HepG2 (cell line): ENCODE measurements at regions not wholly inside any gene's neighbourhood (a gene's known extent, or its start where the extent isn't known, plus 50 kb on each side); places are given as distances from the start of the nearest gene placed in this dataset.

Experiments used
- BHLHE40 ChIP-seq: IDR thresholded peaks from 2 replicates; pipeline ENCODE4 v1.6.1; 2011; ENCODE audit warnings: low read length, improper control_type of control experiment
- FOXK2 ChIP-seq: fragments of 450-650 bp; IDR thresholded peaks from 2 replicates; pipeline ENCODE4 v1.6.1; 2016
- POLR2AphosphoS5 ChIP-seq: IDR thresholded peaks from 2 replicates; pipeline ENCODE4 v1.6.1; 2012; ENCODE audit warnings: low read depth, low read length
- TF ChIP-seq, protein P1 (sequence below): sonication (generic); formaldehyde crosslinking; conservative IDR thresholded peaks from 2 replicates; pipeline ENCODE4 v1.4.0; 2020; ENCODE audit warnings: missing genetic modification reagents
- TF ChIP-seq, protein P2 (sequence below): sonication (generic); formaldehyde crosslinking; IDR thresholded peaks from 2 replicates; pipeline ENCODE4 v1.5.0; 2020; ENCODE audit warnings: mild to moderate bottlenecking, missing genetic modification reagents, moderate library complexity

DNA sequence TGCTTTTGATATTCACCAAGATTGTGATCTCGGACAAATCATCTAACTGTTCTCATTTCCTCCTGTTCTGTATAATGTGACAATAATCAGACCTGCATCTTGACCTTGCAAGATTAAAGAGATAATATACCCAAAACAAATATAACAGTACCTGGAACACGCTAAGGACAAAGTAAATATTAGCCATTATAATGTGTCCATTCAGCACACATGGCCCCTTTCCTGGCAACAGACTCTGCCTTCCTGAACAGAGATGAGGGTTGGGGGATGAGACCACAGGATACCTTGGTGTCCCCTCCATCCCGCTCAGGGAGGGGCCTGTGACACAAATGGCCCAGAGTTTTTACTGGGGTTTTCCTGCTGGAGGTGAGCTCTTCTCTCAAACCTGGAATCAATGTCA lies 143.4 kb upstream of the SERPINE2 start:
- TF ChIP-seq POLR2AphosphoS5 (no peak), BHLHE40 (no peak), FOXK2 (no peak)
- TF ChIP-seq, protein P1, sequence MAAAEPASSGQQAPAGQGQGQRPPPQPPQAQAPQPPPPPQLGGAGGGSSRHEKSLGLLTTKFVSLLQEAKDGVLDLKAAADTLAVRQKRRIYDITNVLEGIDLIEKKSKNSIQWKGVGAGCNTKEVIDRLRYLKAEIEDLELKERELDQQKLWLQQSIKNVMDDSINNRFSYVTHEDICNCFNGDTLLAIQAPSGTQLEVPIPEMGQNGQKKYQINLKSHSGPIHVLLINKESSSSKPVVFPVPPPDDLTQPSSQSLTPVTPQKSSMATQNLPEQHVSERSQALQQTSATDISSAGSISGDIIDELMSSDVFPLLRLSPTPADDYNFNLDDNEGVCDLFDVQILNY (CRISPR knock-in tag): no peak
- TF ChIP-seq, protein P2, sequence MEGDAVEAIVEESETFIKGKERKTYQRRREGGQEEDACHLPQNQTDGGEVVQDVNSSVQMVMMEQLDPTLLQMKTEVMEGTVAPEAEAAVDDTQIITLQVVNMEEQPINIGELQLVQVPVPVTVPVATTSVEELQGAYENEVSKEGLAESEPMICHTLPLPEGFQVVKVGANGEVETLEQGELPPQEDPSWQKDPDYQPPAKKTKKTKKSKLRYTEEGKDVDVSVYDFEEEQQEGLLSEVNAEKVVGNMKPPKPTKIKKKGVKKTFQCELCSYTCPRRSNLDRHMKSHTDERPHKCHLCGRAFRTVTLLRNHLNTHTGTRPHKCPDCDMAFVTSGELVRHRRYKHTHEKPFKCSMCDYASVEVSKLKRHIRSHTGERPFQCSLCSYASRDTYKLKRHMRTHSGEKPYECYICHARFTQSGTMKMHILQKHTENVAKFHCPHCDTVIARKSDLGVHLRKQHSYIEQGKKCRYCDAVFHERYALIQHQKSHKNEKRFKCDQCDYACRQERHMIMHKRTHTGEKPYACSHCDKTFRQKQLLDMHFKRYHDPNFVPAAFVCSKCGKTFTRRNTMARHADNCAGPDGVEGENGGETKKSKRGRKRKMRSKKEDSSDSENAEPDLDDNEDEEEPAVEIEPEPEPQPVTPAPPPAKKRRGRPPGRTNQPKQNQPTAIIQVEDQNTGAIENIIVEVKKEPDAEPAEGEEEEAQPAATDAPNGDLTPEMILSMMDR (CRISPR knock-in tag): no peak
